C4-2B (cell line): ENCODE measurements at regions not wholly inside any gene's neighbourhood (a gene's known extent, or its start where the extent isn't known, plus 50 kb on each side); places are given as distances from the start of the nearest gene placed in this dataset.

ENCODE experiments used
- ZFX ChIP-seq: fragments of 450-650 bp; IDR thresholded peaks from 2 replicates; pipeline ENCODE4 v1.6.1; 2017
- TF ChIP-seq, protein P1 (sequence below): fragments of 450-650 bp; conservative IDR thresholded peaks from 2 replicates; pipeline ENCODE4 v1.5.1; 2017; ENCODE audit warnings: mild to moderate bottlenecking

DNA sequence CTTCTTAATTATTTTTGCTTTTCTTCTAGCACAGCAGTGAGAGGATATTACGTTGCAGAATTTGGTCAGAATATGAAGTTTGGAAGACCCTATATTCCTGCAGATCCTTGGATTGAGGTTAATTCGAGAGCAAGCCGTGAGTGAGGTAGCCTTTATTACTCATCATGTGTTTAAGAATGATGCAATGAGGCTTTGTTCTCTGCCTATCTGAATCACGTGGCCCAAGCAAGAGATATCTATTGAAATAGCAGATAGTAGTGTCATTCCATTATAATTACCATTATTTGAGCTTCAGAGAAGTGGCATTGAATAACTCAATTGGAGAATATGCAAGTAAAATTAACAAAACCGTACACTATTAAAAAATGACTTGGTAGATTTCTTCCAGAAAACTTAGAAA, 641.1 kb downstream of the TMEM182 start:
- TF ChIP-seq, protein P1, sequence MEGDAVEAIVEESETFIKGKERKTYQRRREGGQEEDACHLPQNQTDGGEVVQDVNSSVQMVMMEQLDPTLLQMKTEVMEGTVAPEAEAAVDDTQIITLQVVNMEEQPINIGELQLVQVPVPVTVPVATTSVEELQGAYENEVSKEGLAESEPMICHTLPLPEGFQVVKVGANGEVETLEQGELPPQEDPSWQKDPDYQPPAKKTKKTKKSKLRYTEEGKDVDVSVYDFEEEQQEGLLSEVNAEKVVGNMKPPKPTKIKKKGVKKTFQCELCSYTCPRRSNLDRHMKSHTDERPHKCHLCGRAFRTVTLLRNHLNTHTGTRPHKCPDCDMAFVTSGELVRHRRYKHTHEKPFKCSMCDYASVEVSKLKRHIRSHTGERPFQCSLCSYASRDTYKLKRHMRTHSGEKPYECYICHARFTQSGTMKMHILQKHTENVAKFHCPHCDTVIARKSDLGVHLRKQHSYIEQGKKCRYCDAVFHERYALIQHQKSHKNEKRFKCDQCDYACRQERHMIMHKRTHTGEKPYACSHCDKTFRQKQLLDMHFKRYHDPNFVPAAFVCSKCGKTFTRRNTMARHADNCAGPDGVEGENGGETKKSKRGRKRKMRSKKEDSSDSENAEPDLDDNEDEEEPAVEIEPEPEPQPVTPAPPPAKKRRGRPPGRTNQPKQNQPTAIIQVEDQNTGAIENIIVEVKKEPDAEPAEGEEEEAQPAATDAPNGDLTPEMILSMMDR = no peak
- TF ChIP-seq ZFX = no peak
